Neutrophil (primary cell): ENCODE measurements at regions not wholly inside any gene's neighbourhood (a gene's known extent, or its start where the extent isn't known, plus 50 kb on each side); places are given as distances from the start of the nearest gene placed in this dataset.

Experiments
- H3K27ac ChIP-seq: fragments of 200-600 bp; sonication (generic); 2 replicates; pipeline ENCODE4 v1.5.1; 2016; ENCODE audit warnings: mild to moderate bottlenecking, moderate library complexity
- H3K27me3 ChIP-seq: fragments of 200-600 bp; sonication (generic); 2 replicates; pipeline ENCODE4 v1.6.0; 2016; ENCODE audit warnings: mild to moderate bottlenecking
- H3K36me3 ChIP-seq: fragments of 200-600 bp; sonication (generic); 2 replicates; pipeline ENCODE4 v1.5.1; 2017
- H3K4me1 ChIP-seq, 2 experiments: fragments of 200-600 bp in 1 of 2; sonication (generic) in 1 of 2; 1 replicate in 1 of 2; 2 replicates in 1 of 2; pipeline versions ENCODE4 v1.5.1 to v1.6.1; 2013 to 2016; ENCODE audit warnings: low read depth in 1 of 2, low read length in 1 of 2, mild to moderate bottlenecking in 1 of 2, moderate library complexity in 1 of 2; ENCODE audit not compliant: control insufficient read depth in 1 of 2, insufficient read depth in 1 of 2
- H3K4me3 ChIP-seq, 2 experiments: fragments of 200-600 bp in 1 of 2; sonication (generic) in 1 of 2; 1 replicate in 1 of 2; 2 replicates in 1 of 2; pipeline ENCODE4 v1.5.1; 2013 to 2016; ENCODE audit warnings: low read depth in 1 of 2, low read length in 1 of 2, mild to moderate bottlenecking in 1 of 2, moderate library complexity in 1 of 2
- H3K9me3 ChIP-seq: fragments of 200-600 bp; sonication (generic); 2 replicates; pipeline ENCODE4 v1.5.1; 2016
- TF ChIP-seq, protein P1 (sequence below): fragments of 200-600 bp; sonication (generic); IDR thresholded peaks from 2 replicates; pipeline ENCODE4 v1.5.1; 2016; ENCODE audit warnings: antibody characterized with exemption

DNA sequence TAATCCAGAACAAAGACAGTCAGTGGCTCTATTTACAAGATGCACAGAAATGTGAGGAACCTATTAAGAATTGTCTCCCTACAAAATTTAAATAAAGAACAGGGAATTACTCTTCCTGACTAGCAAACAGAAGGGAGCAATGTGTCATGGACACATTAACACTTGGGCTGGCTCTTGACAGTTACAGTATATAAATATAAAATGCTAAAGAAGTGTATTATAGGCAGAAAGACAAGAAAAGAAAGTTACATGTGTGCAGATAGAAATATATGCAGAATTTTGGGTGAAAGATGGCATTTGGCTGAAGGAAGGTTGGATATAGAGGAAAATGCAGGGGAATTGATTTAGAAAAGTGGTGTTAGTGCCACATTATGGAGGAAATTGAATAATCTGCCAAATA, 2257.1 kb upstream of the ACO1 start:
- TF ChIP-seq, protein P1, sequence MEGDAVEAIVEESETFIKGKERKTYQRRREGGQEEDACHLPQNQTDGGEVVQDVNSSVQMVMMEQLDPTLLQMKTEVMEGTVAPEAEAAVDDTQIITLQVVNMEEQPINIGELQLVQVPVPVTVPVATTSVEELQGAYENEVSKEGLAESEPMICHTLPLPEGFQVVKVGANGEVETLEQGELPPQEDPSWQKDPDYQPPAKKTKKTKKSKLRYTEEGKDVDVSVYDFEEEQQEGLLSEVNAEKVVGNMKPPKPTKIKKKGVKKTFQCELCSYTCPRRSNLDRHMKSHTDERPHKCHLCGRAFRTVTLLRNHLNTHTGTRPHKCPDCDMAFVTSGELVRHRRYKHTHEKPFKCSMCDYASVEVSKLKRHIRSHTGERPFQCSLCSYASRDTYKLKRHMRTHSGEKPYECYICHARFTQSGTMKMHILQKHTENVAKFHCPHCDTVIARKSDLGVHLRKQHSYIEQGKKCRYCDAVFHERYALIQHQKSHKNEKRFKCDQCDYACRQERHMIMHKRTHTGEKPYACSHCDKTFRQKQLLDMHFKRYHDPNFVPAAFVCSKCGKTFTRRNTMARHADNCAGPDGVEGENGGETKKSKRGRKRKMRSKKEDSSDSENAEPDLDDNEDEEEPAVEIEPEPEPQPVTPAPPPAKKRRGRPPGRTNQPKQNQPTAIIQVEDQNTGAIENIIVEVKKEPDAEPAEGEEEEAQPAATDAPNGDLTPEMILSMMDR, result no peak
- Histone ChIP-seq H3K27me3 (no peaks in the 10 kb centered on the region), H3K4me1 (no peaks in the 10 kb centered on the region), H3K27ac (no peak overlapping the region), H3K4me3 (no peak overlapping the region), H3K9me3 (no peaks in the 10 kb centered on the region), H3K36me3 (no peaks in the 10 kb centered on the region)

DNA sequence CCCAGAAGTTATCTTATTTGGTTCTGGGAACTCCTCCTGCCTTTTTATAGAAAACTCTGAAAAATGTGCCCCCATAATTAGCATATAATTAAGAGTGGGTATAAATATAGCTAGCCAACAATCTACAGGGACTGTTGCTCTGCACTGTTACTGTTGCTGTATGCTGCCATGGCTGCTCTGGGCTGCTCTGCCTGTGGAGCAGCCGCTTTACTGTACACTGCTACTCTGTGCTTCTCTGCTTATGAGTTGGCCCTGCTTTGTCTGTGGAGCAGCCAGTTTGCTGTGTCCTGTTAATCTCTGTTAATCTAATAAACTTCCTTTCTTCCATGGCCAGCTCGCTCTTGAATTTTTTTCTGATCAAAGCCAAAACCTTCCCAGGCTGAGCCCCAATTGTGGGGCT, 2244.0 kb upstream of the ACO1 start:
- Histone ChIP-seq H3K36me3 (no peaks in the 10 kb centered on the region), H3K27me3 (no peaks in the 10 kb centered on the region), H3K4me1 (no peaks in the 10 kb centered on the region), H3K27ac (no peak overlapping the region), H3K4me3 (no peak overlapping the region), H3K9me3 (no peaks in the 10 kb centered on the region)
- TF ChIP-seq, protein P1, result no peak

DNA sequence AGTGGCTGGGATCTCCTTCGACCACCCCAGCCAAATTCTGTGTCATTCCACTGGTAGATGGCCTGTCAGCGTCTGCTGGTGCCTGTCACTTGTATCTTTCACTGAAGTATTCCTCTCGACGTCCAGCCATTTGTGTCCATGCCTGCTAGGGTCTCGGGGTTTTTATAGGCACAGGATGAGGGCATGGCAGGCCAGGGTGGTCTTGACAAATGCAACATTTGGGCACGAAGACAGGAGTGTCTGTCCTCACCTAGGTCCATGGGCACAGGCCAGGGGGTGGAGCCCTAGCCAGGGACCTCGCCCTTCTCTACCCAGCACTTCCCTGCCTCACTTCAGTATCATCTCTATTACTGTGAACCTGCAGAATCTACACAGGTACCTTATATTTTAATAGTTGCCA, 2223.9 kb upstream of the ACO1 start:
- Histone ChIP-seq H3K4me1 (no peaks in the 10 kb centered on the region), H3K4me3 (no peak overlapping the region), H3K36me3 (no peaks in the 10 kb centered on the region), H3K27ac (no peak overlapping the region), H3K27me3 (no peaks in the 10 kb centered on the region), H3K9me3 (no peaks in the 10 kb centered on the region)
- TF ChIP-seq, protein P1, result no peak

DNA sequence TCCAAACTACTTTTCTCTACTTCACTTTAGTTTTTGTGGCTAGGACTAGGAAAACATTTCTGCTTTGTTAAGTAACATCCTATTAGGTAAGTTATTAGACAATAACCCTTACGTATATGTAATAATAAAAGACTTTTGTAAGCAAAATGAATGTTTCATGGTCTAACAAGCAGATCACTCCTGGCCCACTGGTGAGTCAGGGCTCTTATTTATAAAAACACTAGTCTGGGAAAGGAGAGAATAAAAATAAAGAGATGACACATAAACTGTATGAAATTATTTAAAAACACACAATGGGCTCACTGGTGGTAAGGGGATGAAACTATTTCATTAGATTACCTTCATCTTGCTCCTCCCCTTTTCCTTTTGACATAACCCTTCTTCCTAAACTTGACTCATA, 2212.2 kb upstream of the ACO1 start:
- no peaks in the 10 kb centered on the region for H3K27me3 ChIP-seq
- no peaks in the 10 kb centered on the region for H3K4me1 ChIP-seq
- TF ChIP-seq, protein P1, result no peak
- H3K9me3 ChIP-seq, result no peaks in the 10 kb centered on the region
- H3K4me3 ChIP-seq, result no peak overlapping the region
- H3K27ac ChIP-seq, result no peak overlapping the region
- H3K36me3 ChIP-seq, result no peaks in the 10 kb centered on the region

DNA sequence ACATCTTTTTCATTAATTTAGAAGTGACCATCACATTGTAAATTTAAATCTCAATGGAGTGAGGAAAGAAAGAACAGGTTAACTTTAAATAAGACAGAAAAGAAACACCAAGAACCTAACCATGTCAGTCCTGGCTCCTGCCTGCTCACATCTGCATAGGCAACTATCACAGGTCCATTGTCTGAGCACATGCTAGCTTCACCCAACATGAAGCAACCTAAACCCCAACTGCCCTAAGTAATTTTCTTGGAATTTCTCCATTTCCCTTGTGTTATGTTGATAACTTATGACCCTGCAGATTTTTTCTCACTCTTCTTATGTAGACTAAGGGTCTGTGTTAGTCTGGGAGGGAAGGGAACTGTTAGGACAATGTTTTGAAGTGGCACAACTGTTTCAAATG, 2205.8 kb upstream of the ACO1 start:
- H3K4me3 ChIP-seq, result no peak overlapping the region
- H3K27ac ChIP-seq, result no peak overlapping the region
- TF ChIP-seq, protein P1, result no peak
- no peaks in the 10 kb centered on the region for H3K27me3 ChIP-seq
- no peaks in the 10 kb centered on the region for H3K9me3 ChIP-seq
- no peaks in the 10 kb centered on the region for H3K4me1 ChIP-seq
- H3K36me3 ChIP-seq, result no peaks in the 10 kb centered on the region

DNA sequence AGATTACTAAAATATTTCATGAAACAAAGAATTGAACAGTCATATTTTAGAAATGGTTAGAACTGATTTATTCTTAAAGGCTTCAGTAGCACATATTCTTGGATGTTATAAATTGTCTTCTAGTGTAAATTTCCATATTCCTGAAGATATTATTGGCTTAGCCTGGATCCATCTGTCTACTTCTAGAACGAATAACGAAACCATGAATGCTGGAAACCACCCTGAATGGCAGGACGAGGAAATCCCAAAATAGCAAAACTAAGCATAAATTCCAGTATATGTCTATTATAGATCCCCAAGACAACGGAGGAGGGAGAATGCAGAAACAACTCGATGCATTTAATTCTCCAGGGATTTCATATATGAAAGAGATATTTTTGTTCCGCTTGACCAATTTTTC, 2191.0 kb upstream of the ACO1 start:
- TF ChIP-seq, protein P1, result no peak
- no peaks in the 10 kb centered on the region for H3K4me1 ChIP-seq
- H3K27ac ChIP-seq, result no peak overlapping the region
- no peaks in the 10 kb centered on the region for H3K36me3 ChIP-seq
- H3K4me3 ChIP-seq, result no peak overlapping the region
- no peaks in the 10 kb centered on the region for H3K27me3 ChIP-seq
- H3K9me3 ChIP-seq, result no peaks in the 10 kb centered on the region
